Activated CD8-positive, alpha-beta T cell treated with anti-CD3 and anti-CD28 coated beads, Interleukin-2, amount 10 ng/mL, durations not matched to agents 7 days and 5 days (primary cell): ENCODE measurements at regions not wholly inside any gene's neighbourhood (a gene's known extent, or its start where the extent isn't known, plus 50 kb on each side); places are given as distances from the start of the nearest gene placed in this dataset.
"Not testable (repeated sequence)": the region's sequence is repeated elsewhere in the genome, so short reads cannot be mapped to it uniquely, and the experiment has no call there.

Source experiments
- ATAC-seq: fragments of 150-1000 bp; cut with Tn5 transposase; one replicate; pipeline ENCODE4 v1.10.0; 2021; ENCODE audit warnings: moderate library complexity
- CTCF ChIA-PET: fragments of 350-600 bp; sonication (Branson Sonifier 250); formaldehyde crosslinking; loops from one replicate; lab custom pipeline; 2021; ENCODE audit warnings: antibody characterized with exemption; lab: Charles Lee
- POLR2A ChIA-PET: fragments of 350-600 bp; sonication (Branson Sonifier 250); formaldehyde crosslinking; loops from one replicate; lab custom pipeline; 2021; ENCODE audit warnings: antibody characterized with exemption; lab: Charles Lee
- DNase-seq: peaks from one replicate; pipeline ENCODE4 v3.0.0-alpha.2; 2020
- H3K27ac Mint-ChIP-seq: one replicate; pipeline ENCODE4 v1.8.0; 2021; ENCODE audit warnings: mild to moderate bottlenecking, mixed read lengths
- H3K27me3 Mint-ChIP-seq: one replicate; pipeline ENCODE4 v1.8.0; 2021; ENCODE audit warnings: low read depth, mixed read lengths
- H3K36me3 Mint-ChIP-seq: one replicate; pipeline ENCODE4 v1.8.0; 2021; ENCODE audit warnings: low read depth, mixed read lengths
- H3K4me1 Mint-ChIP-seq: one replicate; pipeline ENCODE4 v1.8.0; 2021; ENCODE audit warnings: low read depth, mixed read lengths
- H3K4me3 Mint-ChIP-seq: one replicate; pipeline ENCODE4 v1.8.0; 2021; ENCODE audit warnings: mild to moderate bottlenecking, mixed read lengths
- H3K9me3 Mint-ChIP-seq: one replicate; pipeline ENCODE4 v1.8.0; 2022; ENCODE audit warnings: mixed read lengths; ENCODE audit not compliant: insufficient read depth

GRCh38 chr14:71424941-71425340 lies 507.3 kb upstream of the RGS6 start:
- CTCF ChIA-PET, result no interaction called here
- Mint-ChIP-seq H3K4me3 (no peak overlapping the region), H3K27me3 (no peaks in the 10 kb centered on the region), H3K36me3 (peaks cover 46% of the 10 kb centered on the region), H3K27ac (no peak overlapping the region), H3K4me1 (peaks cover 9% of the 10 kb centered on the region), H3K9me3 (peaks cover 31% of the 10 kb centered on the region)
- POLR2A ChIA-PET, result no interaction called here
- ATAC-seq, result no peak
- DNase-seq, result no peak

- Mint-ChIP-seq H3K4me1 (peaks cover 14% of the 10 kb centered on the region), H3K36me3 (peaks cover 46% of the 10 kb centered on the region), H3K9me3 (peaks cover 31% of the 10 kb centered on the region), H3K4me3 (no peak overlapping the region), H3K27ac (no peak overlapping the region), H3K27me3 (no peaks in the 10 kb centered on the region)
- ChIA-PET POLR2A (no interaction called here), CTCF (no interaction called here)
- DNase-seq, result no peak
- ATAC-seq, result no peak
These were observed 506.2 kb upstream of the RGS6 start for GRCh38 chr14:71426001-71426400.

DNA sequence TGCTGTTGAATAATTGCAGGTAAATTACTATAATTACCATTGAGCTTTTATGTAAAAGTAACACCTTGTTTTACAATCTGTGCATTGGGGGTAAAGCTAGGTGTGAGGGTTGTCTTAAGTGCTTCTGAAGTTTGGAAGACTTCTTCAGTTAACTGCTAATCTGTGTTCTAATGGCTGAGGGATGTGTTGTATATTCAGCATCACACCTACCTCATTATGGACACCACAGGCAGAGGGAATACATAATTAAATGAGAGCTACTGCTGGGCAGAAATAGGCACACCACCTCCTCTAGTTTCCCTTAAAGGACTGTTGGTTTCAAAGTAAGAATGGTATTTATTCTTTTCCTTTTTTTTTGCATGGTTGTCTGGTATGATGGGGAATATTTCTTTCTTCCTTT lies 502.3 kb upstream of the RGS6 start:
- peaks cover 24% of the 10 kb centered on the region for H3K9me3 Mint-ChIP-seq
- H3K4me1 Mint-ChIP-seq, result peaks cover 14% of the 10 kb centered on the region
- no peak overlapping the region for H3K4me3 Mint-ChIP-seq
- no peak for ATAC-seq
- peaks cover 38% of the 10 kb centered on the region for H3K36me3 Mint-ChIP-seq
- POLR2A ChIA-PET, result interaction anchor here (0.6 to 1.0 kb wide), 3 partner anchors 47 to 330 kb away, joined by 3 to 4 read pairs (median 3); no protein-coding TSS in a partner anchor
- CTCF ChIA-PET, result interaction anchor here (0.9 to 1.8 kb wide), 3 partner anchors 13 to 291 kb away, joined by 3 to 4 read pairs (median 4); no protein-coding TSS in a partner anchor
- H3K27ac Mint-ChIP-seq, result no peak overlapping the region
- no peak for DNase-seq
- no peaks in the 10 kb centered on the region for H3K27me3 Mint-ChIP-seq

- DNase-seq (no peak), ATAC-seq (no peak)
- Mint-ChIP-seq H3K4me1 (peaks cover 11% of the 10 kb centered on the region), H3K4me3 (no peak overlapping the region), H3K27me3 (no peaks in the 10 kb centered on the region), H3K27ac (no peak overlapping the region), H3K9me3 (peaks cover 20% of the 10 kb centered on the region), H3K36me3 (peaks cover 34% of the 10 kb centered on the region)
- ChIA-PET CTCF (interaction anchor here (0.9 to 1.8 kb wide), 3 partner anchors 13 to 291 kb away, joined by 3 to 4 read pairs (median 4); no protein-coding TSS in a partner anchor), POLR2A (interaction anchor here (0.6 to 1.0 kb wide), 3 partner anchors 46 to 330 kb away, joined by 3 to 4 read pairs (median 3); no protein-coding TSS in a partner anchor)
These were observed 501.9 kb upstream of the RGS6 start for GRCh38 chr14:71430321-71430677.

DNA sequence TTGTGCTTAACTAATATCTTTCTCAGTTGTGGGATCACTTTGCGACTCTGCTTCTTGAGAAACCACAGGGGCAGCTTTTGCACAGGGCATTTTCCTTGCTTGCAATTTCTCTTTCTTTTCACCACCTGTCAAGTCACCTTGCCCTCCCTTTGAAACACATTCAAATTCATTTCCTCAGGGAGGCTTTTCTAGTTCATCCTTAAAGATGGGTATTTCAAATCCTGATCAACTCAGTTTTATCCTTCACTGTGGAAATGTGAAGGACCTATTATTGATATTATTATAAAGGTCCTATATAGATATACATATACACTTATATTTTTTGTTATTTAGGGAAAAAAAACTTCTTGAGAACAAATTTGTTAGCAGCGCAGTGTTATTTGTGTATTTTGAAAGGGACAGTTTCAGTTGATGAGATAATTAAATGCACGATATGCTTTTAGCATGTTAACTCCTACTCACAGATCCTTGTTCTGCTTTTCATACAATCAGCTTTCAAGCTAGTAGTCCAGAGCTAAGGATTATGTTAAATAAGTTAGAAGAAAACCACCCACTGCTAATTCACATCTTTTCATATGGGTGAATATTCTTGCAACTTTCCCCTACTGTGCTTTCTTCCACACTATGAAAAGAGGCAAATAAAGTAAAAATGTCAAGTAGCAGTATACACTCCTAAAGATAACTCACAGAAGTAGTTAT lies 501.4 kb upstream of the RGS6 start:
- DNase-seq (no peak), ATAC-seq (no peak)
- peaks cover 8% of the 10 kb centered on the region for H3K4me1 Mint-ChIP-seq
- H3K9me3 Mint-ChIP-seq, result peaks cover 17% of the 10 kb centered on the region
- H3K27me3 Mint-ChIP-seq, result no peaks in the 10 kb centered on the region
- H3K4me3 Mint-ChIP-seq, result no peak overlapping the region
- CTCF ChIA-PET, result interaction anchor here (0.9 to 1.8 kb wide), 2 partner anchors 26 to 425 kb away, joined by 3 to 4 read pairs; no protein-coding TSS in a partner anchor
- peaks cover 34% of the 10 kb centered on the region for H3K36me3 Mint-ChIP-seq
- H3K27ac Mint-ChIP-seq, result no peak overlapping the region
- POLR2A ChIA-PET, result interaction anchor here (1.0 kb wide), 1 partner anchor 110 kb away, joined by 4 read pairs; no protein-coding TSS in a partner anchor

DNA sequence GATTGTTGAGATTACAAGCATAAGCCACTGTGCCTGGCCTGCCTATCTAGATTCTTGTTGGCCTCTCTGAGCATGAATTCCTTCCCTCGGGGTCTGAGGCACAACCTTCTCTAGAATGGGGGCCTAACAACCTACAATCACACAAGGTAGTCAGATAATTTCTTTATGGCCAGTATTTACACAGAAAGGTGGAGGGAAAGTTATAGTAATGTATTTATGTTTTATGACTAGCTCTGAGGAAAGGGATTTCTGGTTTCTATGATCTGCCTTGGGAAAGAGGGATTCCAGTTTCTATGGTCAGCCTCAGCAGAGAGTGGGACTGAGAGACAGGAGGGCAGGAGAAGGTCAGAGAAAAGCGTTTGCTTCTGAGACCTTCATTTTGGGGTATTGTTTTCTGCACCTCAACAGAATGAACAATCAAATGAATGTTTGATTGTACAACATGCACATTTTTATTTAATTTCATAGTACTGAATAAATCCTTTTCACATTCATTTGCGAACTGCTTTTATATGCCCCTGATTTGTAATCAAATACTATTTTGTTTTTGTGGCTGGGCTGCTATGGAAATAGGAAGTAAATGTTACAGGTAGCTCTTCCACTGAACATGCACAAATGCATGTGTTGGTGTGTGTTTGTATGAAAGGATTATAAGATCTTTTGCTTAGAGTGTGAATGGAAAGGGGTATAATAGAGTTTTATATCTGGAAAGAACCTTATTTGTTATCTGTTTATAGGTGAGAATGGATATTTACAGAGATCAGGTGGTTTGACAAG lies 499.7 kb upstream of the RGS6 start:
- Mint-ChIP-seq H3K27me3 (no peaks in the 10 kb centered on the region), H3K27ac (no peak overlapping the region), H3K36me3 (peaks cover 19% of the 10 kb centered on the region), H3K4me3 (no peak overlapping the region), H3K4me1 (peaks cover 7% of the 10 kb centered on the region), H3K9me3 (peaks cover 1% of the 10 kb centered on the region)
- no peak for ATAC-seq
- ChIA-PET POLR2A (no interaction called here), CTCF (no interaction called here)
- DNase-seq, result no peak

DNA sequence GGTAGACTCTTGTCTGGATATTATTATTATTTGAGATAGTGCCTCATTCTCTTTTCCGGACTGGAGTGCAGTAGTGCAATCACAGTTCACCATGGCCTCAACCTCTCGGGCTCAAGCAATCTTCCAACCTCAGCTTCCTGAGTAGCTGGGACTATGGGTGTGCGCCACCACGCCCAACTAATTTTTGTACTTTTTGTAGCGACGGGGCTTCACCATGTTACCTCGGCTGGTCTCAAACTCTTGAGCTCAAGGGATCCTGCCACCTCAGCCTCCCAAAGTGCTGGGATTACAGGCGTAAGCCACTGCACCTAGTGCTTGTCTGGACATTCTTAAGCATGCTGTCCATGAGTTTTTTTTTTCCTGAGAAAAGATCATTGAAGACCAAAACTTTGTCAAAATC lies 498.9 kb upstream of the RGS6 start:
- ATAC-seq, result no peak
- Mint-ChIP-seq H3K4me3 (no peak overlapping the region), H3K36me3 (peaks cover 17% of the 10 kb centered on the region), H3K27me3 (no peaks in the 10 kb centered on the region), H3K4me1 (peaks cover 5% of the 10 kb centered on the region), H3K27ac (no peak overlapping the region), H3K9me3 (no peaks in the 10 kb centered on the region)
- ChIA-PET POLR2A (no interaction called here), CTCF (no interaction called here)
- no peak for DNase-seq

- CTCF ChIA-PET, H3K4me3 Mint-ChIP-seq, POLR2A ChIA-PET, H3K4me1 Mint-ChIP-seq, ATAC-seq, H3K9me3 Mint-ChIP-seq, H3K27ac Mint-ChIP-seq, H3K27me3 Mint-ChIP-seq, DNase-seq: not testable (repeated sequence)
- H3K36me3 Mint-ChIP-seq, result peaks cover 17% of the 10 kb centered on the region
These were observed 496.6 kb upstream of the RGS6 start for GRCh38 chr14:71435641-71436040.

GRCh38 chr14:71437870-71438269 lies 494.4 kb upstream of the RGS6 start:
- no peak for DNase-seq
- no peak overlapping the region for H3K4me3 Mint-ChIP-seq
- ATAC-seq, result no peak
- H3K27me3 Mint-ChIP-seq, result no peaks in the 10 kb centered on the region
- H3K27ac Mint-ChIP-seq, result no peak overlapping the region
- H3K36me3 Mint-ChIP-seq, result peaks cover 15% of the 10 kb centered on the region
- H3K9me3 Mint-ChIP-seq, result no peaks in the 10 kb centered on the region
- POLR2A ChIA-PET, result no interaction called here
- CTCF ChIA-PET, result interaction anchor here (1.6 kb wide), 1 partner anchor 116 kb away, joined by 4 read pairs; no protein-coding TSS in a partner anchor
- peaks cover 4% of the 10 kb centered on the region for H3K4me1 Mint-ChIP-seq

- Mint-ChIP-seq H3K27me3 (no peaks in the 10 kb centered on the region), H3K4me1 (peaks cover 4% of the 10 kb centered on the region), H3K4me3 (no peak overlapping the region), H3K27ac (no peak overlapping the region), H3K9me3 (no peaks in the 10 kb centered on the region), H3K36me3 (peaks cover 14% of the 10 kb centered on the region)
- ChIA-PET CTCF (no interaction called here), POLR2A (no interaction called here)
- DNase-seq (no peak), ATAC-seq (no peak)
These were observed 493.5 kb upstream of the RGS6 start for GRCh38 chr14:71438684-71439083.

GRCh38 chr14:71441126-71441525 lies 491.1 kb upstream of the RGS6 start:
- H3K27ac Mint-ChIP-seq, result no peak overlapping the region
- no peaks in the 10 kb centered on the region for H3K36me3 Mint-ChIP-seq
- ChIA-PET CTCF (no interaction called here), POLR2A (no interaction called here)
- no peaks in the 10 kb centered on the region for H3K27me3 Mint-ChIP-seq
- H3K4me3 Mint-ChIP-seq, result no peak overlapping the region
- ATAC-seq (no peak), DNase-seq (no peak)
- no peaks in the 10 kb centered on the region for H3K9me3 Mint-ChIP-seq
- peaks cover 4% of the 10 kb centered on the region for H3K4me1 Mint-ChIP-seq
